CD4-positive, alpha-beta T cell (primary cell): ENCODE measurements at regions not wholly inside any gene's neighbourhood (a gene's known extent, or its start where the extent isn't known, plus 50 kb on each side); places are given as distances from the start of the nearest gene placed in this dataset.

Experiments used
- ATAC-seq: fragments of 200-7000 bp; cut with Tn5 transposase; one replicate; pipeline ENCODE4 v1.10.0; 2022; ENCODE audit warnings: mild to moderate bottlenecking; ENCODE audit not compliant: poor library complexity
- CTCF ChIA-PET: fragments of 350-600 bp; sonication (Branson Sonifier 250); formaldehyde crosslinking; loops from one replicate; lab custom pipeline; 2021; ENCODE audit warnings: antibody characterized with exemption, inconsistent platforms; lab: Charles Lee
- POLR2A ChIA-PET: fragments of 350-600 bp; sonication (Branson Sonifier 250); formaldehyde crosslinking; loops from one replicate; lab custom pipeline; 2021; ENCODE audit warnings: antibody characterized with exemption, inconsistent platforms; lab: Charles Lee
- DNase-seq, 14 experiments: peaks; one replicate each; pipeline ENCODE4 v3.0.0-alpha.2; 2013 to 2020; ENCODE audit warnings: mixed read lengths in 2 of 14
- H3K27ac ChIP-seq, 2 donors: one replicate each; pipeline versions ENCODE4 v1.5.1 to v1.7.0; 2013; ENCODE audit warnings: low read length in 2 of 2, low read depth in 1 of 2, mild to moderate bottlenecking in 1 of 2
- H3K27me3 ChIP-seq, 2 experiments: 1 replicate in 1 of 2; 2 replicates in 1 of 2; pipeline versions ENCODE4 v1.6.1 to v1.7.0; 2013; ENCODE audit warnings: low read length in 2 of 2, control low read depth in 1 of 2, mild to moderate bottlenecking in 1 of 2, moderate library complexity in 1 of 2; ENCODE audit not compliant: insufficient read depth in 2 of 2, control insufficient read depth in 1 of 2
- H3K36me3 ChIP-seq: one replicate; pipeline ENCODE4 v1.6.1; 2013; ENCODE audit warnings: low read length, control low read depth; ENCODE audit not compliant: insufficient read depth
- H3K4me1 ChIP-seq: one replicate; pipeline ENCODE4 v1.6.1; 2013; ENCODE audit warnings: low read length, control low read depth; ENCODE audit not compliant: insufficient read depth
- H3K4me3 ChIP-seq: one replicate; pipeline ENCODE4 v1.5.1; 2013; ENCODE audit warnings: mild to moderate bottlenecking, low read length, moderate library complexity
- H3K9me3 ChIP-seq, 2 experiments: 1 replicate in 1 of 2; 2 replicates in 1 of 2; pipeline versions ENCODE4 v1.6.1 to v1.7.0; 2013; ENCODE audit warnings: low read length in 2 of 2, mild to moderate bottlenecking in 2 of 2, control low read depth in 1 of 2, moderate library complexity in 1 of 2; ENCODE audit not compliant: control insufficient read depth in 1 of 2, insufficient read depth in 1 of 2
- H3K27ac Mint-ChIP-seq: one replicate; pipeline ENCODE4 v1.8.0; 2020; ENCODE audit warnings: mixed read lengths
- H3K27me3 Mint-ChIP-seq: one replicate; pipeline ENCODE4 v1.8.0; 2021; ENCODE audit warnings: mixed read lengths
- H3K36me3 Mint-ChIP-seq: one replicate; pipeline ENCODE4 v1.8.0; 2021; ENCODE audit warnings: low read depth, mixed read lengths
- H3K4me1 Mint-ChIP-seq: one replicate; pipeline ENCODE4 v1.8.0; 2021; ENCODE audit warnings: low read depth, mixed read lengths
- H3K4me3 Mint-ChIP-seq: one replicate; pipeline ENCODE4 v1.8.0; 2020; ENCODE audit warnings: mild to moderate bottlenecking, mixed read lengths
- H3K9me3 Mint-ChIP-seq: one replicate; pipeline ENCODE4 v1.8.0; 2020; ENCODE audit warnings: mixed read lengths
- CTCF ChIP-seq: fragments of 200-600 bp; IDR thresholded peaks from one replicate; pipeline ENCODE4 v1.8.0; 2022; ENCODE audit warnings: antibody characterized with exemption, mild to moderate bottlenecking
- intact Hi-C, 2 experiments: fragments of 100-400 bp; cut with DNase I in 1 of 2; cut with micrococcal nuclease in 1 of 2; formaldehyde crosslinking; loops; one replicate each; pipeline versions ENCODE4 v1.15.1 to v1.9.0; 2023 to 2025; cut with DNase I, micrococcal nuclease

GRCh38 chr19:27997069-27997468 is 1215.9 kb downstream of the UQCRFS1 start:
- Histone ChIP-seq H3K4me1 (no peaks in the 10 kb centered on the region), H3K4me3 (no peak overlapping the region), H3K27me3 (no peaks in the 10 kb centered on the region), H3K27ac (no peak overlapping the region), H3K9me3 (peaks cover 0 to 8% of the 10 kb centered on the region in 2 experiments), H3K36me3 (no peaks in the 10 kb centered on the region)
- H3K27ac Mint-ChIP-seq: no peak overlapping the region
- no peaks in the 10 kb centered on the region for H3K9me3 Mint-ChIP-seq
- ChIA-PET POLR2A (no interaction called here), CTCF (no interaction called here)
- no peak for DNase-seq
- intact Hi-C loops: no loop called here
- no peak for ATAC-seq
- no peak for TF ChIP-seq CTCF
- H3K36me3 Mint-ChIP-seq: no peaks in the 10 kb centered on the region
- H3K4me1 Mint-ChIP-seq: no peaks in the 10 kb centered on the region
- no peaks in the 10 kb centered on the region for H3K27me3 Mint-ChIP-seq
- no peak overlapping the region for H3K4me3 Mint-ChIP-seq

GRCh38 chr19:27993619-27994570 is 1219.1 kb downstream of the UQCRFS1 start:
- peaks cover 0 to 8% of the 10 kb centered on the region in 2 experiments for H3K9me3 ChIP-seq
- CTCF ChIA-PET: no interaction called here
- H3K27ac Mint-ChIP-seq: no peak overlapping the region
- H3K36me3 ChIP-seq: no peaks in the 10 kb centered on the region
- intact Hi-C loops: no loop called here
- H3K36me3 Mint-ChIP-seq: no peaks in the 10 kb centered on the region
- H3K4me1 ChIP-seq: no peaks in the 10 kb centered on the region
- H3K4me3 ChIP-seq: no peak overlapping the region
- POLR2A ChIA-PET: no interaction called here
- DNase-seq (no peak), ATAC-seq (no peak)
- no peaks in the 10 kb centered on the region for H3K4me1 Mint-ChIP-seq
- H3K27me3 ChIP-seq: no peaks in the 10 kb centered on the region
- no peak overlapping the region for H3K4me3 Mint-ChIP-seq
- TF ChIP-seq CTCF: no peak
- H3K9me3 Mint-ChIP-seq: no peaks in the 10 kb centered on the region
- H3K27me3 Mint-ChIP-seq: no peaks in the 10 kb centered on the region
- H3K27ac ChIP-seq: no peak overlapping the region

GRCh38 chr19:27986299-27986698 is 1226.7 kb downstream of the UQCRFS1 start:
- no peak overlapping the region for H3K27ac Mint-ChIP-seq
- H3K36me3 Mint-ChIP-seq: no peaks in the 10 kb centered on the region
- H3K27me3 Mint-ChIP-seq: no peaks in the 10 kb centered on the region
- Histone ChIP-seq H3K9me3 (no peaks in the 10 kb centered on the region), H3K27ac (no peak overlapping the region), H3K27me3 (no peaks in the 10 kb centered on the region), H3K36me3 (no peaks in the 10 kb centered on the region), H3K4me1 (no peaks in the 10 kb centered on the region), H3K4me3 (no peak overlapping the region)
- H3K9me3 Mint-ChIP-seq: no peaks in the 10 kb centered on the region
- TF ChIP-seq CTCF: no peak
- H3K4me3 Mint-ChIP-seq: no peak overlapping the region
- ChIA-PET CTCF (no interaction called here), POLR2A (no interaction called here)
- intact Hi-C loops: no loop called here
- no peak for DNase-seq
- no peak for ATAC-seq
- H3K4me1 Mint-ChIP-seq: no peaks in the 10 kb centered on the region
